Femur (tissue), 1 donor: ENCODE measurements at regions not wholly inside any gene's neighbourhood (a gene's known extent, or its start where the extent isn't known, plus 50 kb on each side); places are given as distances from the start of the nearest gene placed in this dataset.
"Not testable (repeated sequence)": the region's sequence is repeated elsewhere in the genome, so short reads cannot be mapped to it uniquely, and the experiment has no call there.

Source experiments
- DNase-seq: peaks from one replicate; pipeline ENCODE4 v3.0.0-alpha.2; 2017

GRCh38 chr7:150047329-150047728, 173.6 kb downstream of the ATP6V0E2 start:
- not testable (repeated sequence) for DNase-seq

- DNase-seq = not testable (repeated sequence)
Measured at GRCh38 chr7:150047772-150048171, 174.0 kb downstream of the ATP6V0E2 start.

GRCh38 chr7:150048244-150049011, 174.7 kb downstream of the ATP6V0E2 start:
- DNase-seq = not testable (repeated sequence)

- DNase-seq = peak; percentile 73
Measured at GRCh38 chr7:150049012-150049655, 175.4 kb downstream of the ATP6V0E2 start.

GRCh38 chr7:150053396-150053795, 179.6 kb downstream of the ATP6V0E2 start:
- not testable (repeated sequence) for DNase-seq

- not testable (repeated sequence) for DNase-seq
Measured at GRCh38 chr7:150054242-150054641, 180.5 kb downstream of the ATP6V0E2 start.

- not testable (repeated sequence) for DNase-seq
Measured at GRCh38 chr7:150060259-150061221, 186.8 kb downstream of the ATP6V0E2 start.

GRCh38 chr7:150063195-150063594, 189.4 kb downstream of the ATP6V0E2 start:
- DNase-seq = not testable (repeated sequence)

GRCh38 chr7:150069555-150070313, 196.0 kb downstream of the ATP6V0E2 start:
- not testable (repeated sequence) for DNase-seq

- not testable (repeated sequence) for DNase-seq
Measured at GRCh38 chr7:150077543-150077942, 203.8 kb downstream of the ATP6V0E2 start.

GRCh38 chr7:150081865-150082264, 208.1 kb downstream of the ATP6V0E2 start:
- not testable (repeated sequence) for DNase-seq

- DNase-seq = not testable (repeated sequence)
Measured at GRCh38 chr7:150084724-150085123, 211.0 kb downstream of the ATP6V0E2 start.

GRCh38 chr7:150087478-150087877, 213.7 kb downstream of the ATP6V0E2 start:
- DNase-seq = not testable (repeated sequence)

- not testable (repeated sequence) for DNase-seq
Measured at GRCh38 chr7:150089139-150089538, 215.4 kb downstream of the ATP6V0E2 start.

- DNase-seq = not testable (repeated sequence)
Measured at GRCh38 chr7:150090776-150091175, 217.0 kb downstream of the ATP6V0E2 start.

GRCh38 chr7:150093897-150094296, 220.1 kb downstream of the ATP6V0E2 start:
- DNase-seq = not testable (repeated sequence)

GRCh38 chr7:150096213-150096994, 222.6 kb downstream of the ATP6V0E2 start:
- DNase-seq = not testable (repeated sequence)

- DNase-seq = not testable (repeated sequence)
Measured at GRCh38 chr7:150098592-150098991, 224.6 kb upstream of the LRRC61 start.

GRCh38 chr7:150101282-150101681, 221.9 kb upstream of the LRRC61 start:
- not testable (repeated sequence) for DNase-seq

GRCh38 chr7:150107283-150107682, 215.9 kb upstream of the LRRC61 start:
- DNase-seq = not testable (repeated sequence)

GRCh38 chr7:150110375-150110820, 212.8 kb upstream of the LRRC61 start:
- not testable (repeated sequence) for DNase-seq
